RWPE2 (cell line): ENCODE measurements at regions not wholly inside any gene's neighbourhood (a gene's known extent, or its start where the extent isn't known, plus 50 kb on each side); places are given as distances from the start of the nearest gene placed in this dataset.

Source experiments
- ATAC-seq: fragments of 200-7000 bp; cut with Tn5 transposase; 3 replicates; pipeline ENCODE4 v1.9.1; 2021; ENCODE audit warnings: low read depth
- DNase-seq: peaks from one replicate; pipeline ENCODE4 v3.0.0-alpha.2; 2020; ENCODE audit warnings: low spot score
- H3K27ac ChIP-seq: fragments of 450-650 bp; 2 replicates; pipeline ENCODE4 v1.5.1; 2017; ENCODE audit warnings: mild to moderate bottlenecking; ENCODE audit not compliant: poor library complexity, severe bottlenecking
- H3K27me3 ChIP-seq: fragments of 250-450 bp; sonication (Bioruptor Pico); 2 replicates; pipeline ENCODE4 v1.5.1; 2021; ENCODE audit warnings: mild to moderate bottlenecking, moderate library complexity; ENCODE audit not compliant: insufficient read depth, poor library complexity, severe bottlenecking
- H3K36me3 ChIP-seq: fragments of 250-450 bp; sonication (Bioruptor Pico); 2 replicates; pipeline ENCODE4 v1.5.1; 2020; ENCODE audit warnings: low read depth, mild to moderate bottlenecking, moderate library complexity
- H3K4me1 ChIP-seq: fragments of 250-450 bp; sonication (Bioruptor Pico); 2 replicates; pipeline ENCODE4 v1.5.1; 2021; ENCODE audit warnings: mild to moderate bottlenecking, moderate library complexity; ENCODE audit not compliant: insufficient read depth, poor library complexity, severe bottlenecking
- H3K4me3 ChIP-seq: fragments of 250-450 bp; sonication (Bioruptor Pico); 2 replicates; pipeline ENCODE4 v1.5.1; 2021; ENCODE audit warnings: mild to moderate bottlenecking, moderate library complexity; ENCODE audit not compliant: severe bottlenecking
- H3K9me3 ChIP-seq: fragments of 250-450 bp; sonication (Bioruptor Pico); 2 replicates; pipeline ENCODE4 v1.5.1; 2021; ENCODE audit warnings: mild to moderate bottlenecking, moderate library complexity; ENCODE audit not compliant: severe bottlenecking
- CTCF ChIP-seq: fragments of 450-650 bp; IDR thresholded peaks from one replicate; pipeline ENCODE4 v1.5.1; 2017; ENCODE audit warnings: mild to moderate bottlenecking, moderate library complexity; ENCODE audit not compliant: poor library complexity, severe bottlenecking

- Histone ChIP-seq H3K9me3 (no peaks in the 10 kb centered on the region), H3K36me3 (no peaks in the 10 kb centered on the region), H3K4me3 (no peak overlapping the region), H3K27ac (no peak overlapping the region), H3K27me3 (no peaks in the 10 kb centered on the region), H3K4me1 (peaks cover 7% of the 10 kb centered on the region)
- ATAC-seq (peak; percentile 49; the same call in 2 of the 3 replicates), DNase-seq (no peak)
- TF ChIP-seq CTCF: no peak
These were observed 389.9 kb upstream of the PCDH9 start for GRCh38 chr13:67619995-67620380.

- no peaks in the 10 kb centered on the region for H3K9me3 ChIP-seq
- DNase-seq (no peak), ATAC-seq (0 out of 3 replicates have a peak, but pooled peaks have one; percentile 41)
- TF ChIP-seq CTCF: no peak
- H3K36me3 ChIP-seq: no peaks in the 10 kb centered on the region
- H3K4me1 ChIP-seq: peaks cover 7% of the 10 kb centered on the region
- H3K27me3 ChIP-seq: no peaks in the 10 kb centered on the region
- H3K27ac ChIP-seq: no peak overlapping the region
- H3K4me3 ChIP-seq: no peak overlapping the region
These were observed 389.3 kb upstream of the PCDH9 start for GRCh38 chr13:67619351-67619994.

- Histone ChIP-seq H3K27me3 (no peaks in the 10 kb centered on the region), H3K36me3 (no peaks in the 10 kb centered on the region), H3K9me3 (no peaks in the 10 kb centered on the region), H3K4me3 (no peak overlapping the region), H3K4me1 (peaks cover 5% of the 10 kb centered on the region), H3K27ac (no peak overlapping the region)
- DNase-seq (no peak), ATAC-seq (no peak)
- no peak for TF ChIP-seq CTCF
These were observed 384.4 kb upstream of the PCDH9 start for GRCh38 chr13:67614579-67614978.

- no peak overlapping the region for H3K4me3 ChIP-seq
- TF ChIP-seq CTCF: no peak
- H3K36me3 ChIP-seq: no peaks in the 10 kb centered on the region
- ATAC-seq: no peak
- H3K27me3 ChIP-seq: no peaks in the 10 kb centered on the region
- H3K4me1 ChIP-seq: no peaks in the 10 kb centered on the region
- DNase-seq: no peak
- no peak overlapping the region for H3K27ac ChIP-seq
- no peaks in the 10 kb centered on the region for H3K9me3 ChIP-seq
These were observed 383.9 kb upstream of the PCDH9 start for GRCh38 chr13:67614013-67614412.

GRCh38 chr13:67588607-67589006, 358.5 kb upstream of the PCDH9 start:
- ATAC-seq (no peak), DNase-seq (no peak)
- Histone ChIP-seq H3K4me1 (no peaks in the 10 kb centered on the region), H3K4me3 (no peak overlapping the region), H3K27ac (no peak overlapping the region), H3K9me3 (no peaks in the 10 kb centered on the region), H3K27me3 (no peaks in the 10 kb centered on the region), H3K36me3 (no peaks in the 10 kb centered on the region)
- no peak for TF ChIP-seq CTCF
